ENCODE measurements at regions not wholly inside any gene's neighbourhood (a gene's known extent, or its start where the extent isn't known, plus 50 kb on each side); places are given as distances from the start of the nearest gene placed in this dataset.
A peak's percentile ranks its signal among the peaks of the same experiment; 100 is the strongest.

DNA sequence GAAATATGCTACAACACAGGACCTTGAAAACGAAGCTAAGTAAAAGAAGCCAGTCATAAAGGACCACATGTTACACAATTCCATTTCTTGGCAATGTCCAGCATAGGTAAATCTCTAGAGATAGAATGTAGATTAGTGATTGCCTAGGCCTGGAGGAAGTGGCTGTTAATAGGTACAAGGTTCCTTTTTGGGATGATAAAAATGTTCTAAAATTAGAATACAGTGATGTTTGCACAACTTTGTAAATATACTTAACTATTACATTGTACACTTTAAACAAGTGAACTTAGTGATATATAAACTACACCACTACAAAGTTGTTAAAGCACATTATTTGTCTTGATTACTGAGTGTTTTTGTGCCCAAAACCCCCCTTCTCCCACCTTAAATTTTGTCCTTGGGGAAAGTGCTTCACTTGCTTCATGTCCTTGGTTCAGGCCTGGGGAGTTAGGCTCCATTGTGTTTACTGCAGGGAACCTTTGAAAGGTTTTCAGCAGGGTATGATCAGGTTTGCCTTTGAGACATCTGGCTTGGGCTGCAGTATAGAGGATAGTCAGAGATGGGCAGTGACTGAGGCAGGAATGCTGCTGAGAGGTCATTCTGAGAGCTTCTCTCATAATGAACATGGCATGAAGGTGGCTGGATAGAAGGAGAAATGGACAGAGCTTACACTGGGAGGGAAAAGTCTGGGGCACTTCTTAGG, 1052.6 kb downstream of the REEP3 start (continued):
- TF ChIP-seq, protein P1, sequence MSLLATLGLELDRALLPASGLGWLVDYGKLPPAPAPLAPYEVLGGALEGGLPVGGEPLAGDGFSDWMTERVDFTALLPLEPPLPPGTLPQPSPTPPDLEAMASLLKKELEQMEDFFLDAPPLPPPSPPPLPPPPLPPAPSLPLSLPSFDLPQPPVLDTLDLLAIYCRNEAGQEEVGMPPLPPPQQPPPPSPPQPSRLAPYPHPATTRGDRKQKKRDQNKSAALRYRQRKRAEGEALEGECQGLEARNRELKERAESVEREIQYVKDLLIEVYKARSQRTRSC (CRISPR knock-in tag; IDR thresholded peaks at IDR 0.05; ENCODE audit: low read depth), result no peak
- TF ChIP-seq ATF4 (CRISPR knock-in tag; IDR thresholded peaks at IDR 0.05), result no peak
- no peak for TF ChIP-seq SIN3A (IDR thresholded peaks at IDR 0.05; ENCODE audit: borderline replicate concordance, low read depth, low read length)
- TF ChIP-seq SRSF9 (IDR thresholded peaks at IDR 0.05; ENCODE audit: borderline replicate concordance, insufficient read depth, low read depth, low read length, poor library complexity, severe bottlenecking), result no peak
- TF ChIP-seq ZNF224 (CRISPR knock-in tag; IDR thresholded peaks at IDR 0.05), result no peak
- TF ChIP-seq FOSL2 (CRISPR knock-in tag; IDR thresholded peaks at IDR 0.05), result no peak
- TF ChIP-seq ZNF513 (CRISPR knock-in tag; conservative IDR thresholded peaks at IDR 0.05), result no peak
- TF ChIP-seq GATAD2A (CRISPR knock-in tag; IDR thresholded peaks at IDR 0.05), result peak; percentile 58
- TF ChIP-seq SOX13 (IDR thresholded peaks at IDR 0.05), result no peak
- peak in 1 of 2 experiments; percentile 56; a peak in 2 of 4 replicates for TF ChIP-seq SOX13 (CRISPR knock-in tag; conservative IDR thresholded peaks at IDR 0.05 in 1 of 2, IDR thresholded peaks at IDR 0.05 in 1 of 2)
- no peak for TF ChIP-seq ZNF451 (CRISPR knock-in tag; IDR thresholded peaks at IDR 0.05)
- no peak for TF ChIP-seq NFE2L2 (IDR thresholded peaks at IDR 0.05; ENCODE audit: low read length)
- TF ChIP-seq ZC3H13 (CRISPR knock-in tag; IDR thresholded peaks at IDR 0.05), result no peak
- no peak for TF ChIP-seq ZNF780A (CRISPR knock-in tag; IDR thresholded peaks at IDR 0.05)
- no peak for TF ChIP-seq ZNF282 (IDR thresholded peaks at IDR 0.05; ENCODE audit: partially characterized antibody)
- TF ChIP-seq MEIS2 (CRISPR knock-in tag; IDR thresholded peaks at IDR 0.05), result no peak
- TF ChIP-seq BCLAF1 (IDR thresholded peaks at IDR 0.05), result no peak
- no peak for TF ChIP-seq TCF7L2 (IDR thresholded peaks at IDR 0.05; ENCODE audit: low read depth, low read length)
- TF ChIP-seq, protein P2, sequence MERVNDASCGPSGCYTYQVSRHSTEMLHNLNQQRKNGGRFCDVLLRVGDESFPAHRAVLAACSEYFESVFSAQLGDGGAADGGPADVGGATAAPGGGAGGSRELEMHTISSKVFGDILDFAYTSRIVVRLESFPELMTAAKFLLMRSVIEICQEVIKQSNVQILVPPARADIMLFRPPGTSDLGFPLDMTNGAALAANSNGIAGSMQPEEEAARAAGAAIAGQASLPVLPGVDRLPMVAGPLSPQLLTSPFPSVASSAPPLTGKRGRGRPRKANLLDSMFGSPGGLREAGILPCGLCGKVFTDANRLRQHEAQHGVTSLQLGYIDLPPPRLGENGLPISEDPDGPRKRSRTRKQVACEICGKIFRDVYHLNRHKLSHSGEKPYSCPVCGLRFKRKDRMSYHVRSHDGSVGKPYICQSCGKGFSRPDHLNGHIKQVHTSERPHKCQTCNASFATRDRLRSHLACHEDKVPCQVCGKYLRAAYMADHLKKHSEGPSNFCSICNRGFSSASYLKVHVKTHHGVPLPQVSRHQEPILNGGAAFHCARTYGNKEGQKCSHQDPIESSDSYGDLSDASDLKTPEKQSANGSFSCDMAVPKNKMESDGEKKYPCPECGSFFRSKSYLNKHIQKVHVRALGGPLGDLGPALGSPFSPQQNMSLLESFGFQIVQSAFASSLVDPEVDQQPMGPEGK (CRISPR knock-in tag; IDR thresholded peaks at IDR 0.05), result no peak
- no peak for TF ChIP-seq ZNF7 (CRISPR knock-in tag; IDR thresholded peaks at IDR 0.05)
- TF ChIP-seq RFX1 (IDR thresholded peaks at IDR 0.05), result no peak
- no peak for TF ChIP-seq KLF11 (CRISPR knock-in tag; IDR thresholded peaks at IDR 0.05)
- TF ChIP-seq ZNF547 (CRISPR knock-in tag; IDR thresholded peaks at IDR 0.05), result no peak
- no peak for TF ChIP-seq YEATS4 (CRISPR knock-in tag; IDR thresholded peaks at IDR 0.05; ENCODE audit: borderline replicate concordance)
- no peak for TF ChIP-seq PAF1 (CRISPR knock-in tag; IDR thresholded peaks at IDR 0.05)

Measured in HepG2 (cell line).